Activated effector memory CD4-positive, alpha-beta T cell treated with anti-CD3 and anti-CD28 coated beads, Interleukin-2, amount 50 U/mL, for 16 hours (primary cell): ENCODE measurements at regions not wholly inside any gene's neighbourhood (a gene's known extent, or its start where the extent isn't known, plus 50 kb on each side); places are given as distances from the start of the nearest gene placed in this dataset.

ENCODE experiments used
- DNase-seq: peaks from one replicate; pipeline ENCODE4 v3.0.0-alpha.2; 2020

DNA sequence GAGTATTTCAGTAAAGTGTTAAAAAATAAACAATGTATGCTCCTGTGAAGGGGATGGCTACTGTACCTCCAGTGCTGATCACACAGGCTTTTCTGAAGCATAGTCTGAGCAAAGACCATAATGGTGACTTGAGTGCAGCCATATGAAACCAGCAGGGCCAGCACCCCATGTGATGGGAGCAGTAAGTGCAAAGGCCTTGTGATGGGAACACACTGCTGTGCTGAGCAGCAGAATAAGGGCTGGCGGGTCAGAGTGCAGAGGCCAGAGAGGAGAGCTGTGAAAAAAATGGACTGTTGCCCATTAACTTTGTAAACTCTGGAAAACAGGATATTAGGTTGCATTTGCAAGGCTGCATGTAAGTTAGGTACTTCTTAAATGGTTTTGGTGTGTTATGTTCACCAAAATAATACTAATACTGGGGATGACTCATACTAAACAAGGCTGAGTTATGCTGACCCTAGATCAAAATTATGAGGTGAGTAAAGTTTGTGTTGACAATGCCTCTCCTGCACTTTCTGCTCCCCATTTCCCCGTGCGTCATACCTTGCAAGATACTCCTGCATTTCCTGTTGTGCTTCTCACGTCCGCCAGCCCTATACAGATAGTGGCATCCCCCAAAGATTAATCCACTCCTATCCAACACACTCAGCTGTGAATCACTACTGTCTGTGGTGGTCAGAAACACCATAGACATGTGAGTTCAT is 67.0 kb upstream of the FAM9A start:
- no peak for DNase-seq

DNA sequence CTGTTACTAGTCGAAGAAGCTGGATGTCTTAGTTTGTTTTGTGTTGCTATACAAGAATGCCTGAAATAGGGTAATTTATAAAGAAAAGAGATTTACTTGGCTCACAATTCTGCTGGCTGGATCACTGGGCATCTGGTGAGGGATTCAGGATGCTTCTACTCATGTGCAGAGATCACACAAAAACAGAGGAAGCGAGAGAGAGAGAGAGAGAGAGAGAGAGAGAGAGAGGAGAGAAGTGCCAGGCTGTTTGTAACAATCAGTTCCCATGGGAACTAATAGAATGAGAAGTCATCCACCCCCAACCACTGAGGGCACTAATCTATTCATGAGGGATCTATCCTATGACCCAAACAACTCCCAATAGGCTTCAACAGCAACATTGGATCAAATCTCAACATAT is 66.2 kb upstream of the FAM9A start:
- no peak for DNase-seq

- DNase-seq, result no peak
Observed at GRCh38 chrX:8864161-8864560, 63.0 kb upstream of the FAM9A start.

DNA sequence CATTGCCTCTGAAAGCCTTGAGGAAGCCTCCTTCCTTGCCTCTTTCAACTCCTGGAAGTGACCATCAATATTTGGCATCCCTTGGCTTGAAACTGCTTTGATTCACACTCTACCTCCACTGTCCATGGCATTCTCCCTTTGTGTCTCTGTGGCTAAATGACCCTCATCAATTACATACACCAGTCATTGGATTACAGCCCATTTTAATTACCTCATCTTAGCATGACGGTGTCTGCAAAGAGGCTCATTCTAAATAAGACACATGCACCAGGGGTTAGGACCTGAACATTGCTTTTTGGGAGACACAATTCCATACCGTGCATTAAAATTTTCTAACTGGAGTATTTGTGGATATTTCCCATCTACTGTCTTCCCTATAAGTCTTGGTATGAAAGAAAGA is 60.7 kb upstream of the FAM9A start:
- DNase-seq, result no peak

DNA sequence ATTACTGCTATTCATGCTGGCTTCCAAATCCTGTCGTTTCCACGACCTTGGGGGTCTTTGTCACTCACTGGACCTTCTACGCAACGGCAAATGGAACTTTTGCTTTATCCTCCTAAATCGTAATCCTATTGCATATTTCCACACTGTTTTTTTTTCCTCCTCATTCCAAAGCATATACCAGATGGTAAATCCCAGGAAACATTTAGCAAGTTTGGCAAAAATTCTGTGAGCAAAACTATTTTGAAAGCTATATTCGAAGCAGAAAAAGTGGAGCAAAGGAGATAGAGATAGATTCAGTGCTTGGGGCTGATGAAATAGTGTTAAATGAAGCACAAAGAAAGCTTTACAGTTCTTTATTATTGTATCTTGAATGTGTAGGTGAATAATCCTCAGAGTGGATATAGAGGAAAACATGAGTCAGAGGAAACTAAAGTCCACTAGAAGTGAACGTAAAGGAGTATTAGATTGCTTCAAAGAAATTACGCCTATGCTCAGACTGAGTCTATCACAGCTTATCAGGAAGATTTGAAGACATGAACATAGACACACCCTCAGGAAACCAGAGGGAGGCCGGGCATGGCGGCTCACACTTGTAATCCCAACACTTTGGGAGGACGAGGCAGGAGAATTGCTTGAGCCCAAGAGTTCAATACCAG is 50.2 kb upstream of the FAM9A start:
- DNase-seq, result no peak
